HS-27A (cell line): ENCODE measurements at regions not wholly inside any gene's neighbourhood (a gene's known extent, or its start where the extent isn't known, plus 50 kb on each side); places are given as distances from the start of the nearest gene placed in this dataset.
"Not testable (repeated sequence)": the region's sequence is repeated elsewhere in the genome, so short reads cannot be mapped to it uniquely, and the experiment has no call there.

Experiments
- DNase-seq: peaks from one replicate; pipeline ENCODE4 v3.0.0-alpha.2; 2012; ENCODE audit warnings: low read depth, missing footprints

DNA sequence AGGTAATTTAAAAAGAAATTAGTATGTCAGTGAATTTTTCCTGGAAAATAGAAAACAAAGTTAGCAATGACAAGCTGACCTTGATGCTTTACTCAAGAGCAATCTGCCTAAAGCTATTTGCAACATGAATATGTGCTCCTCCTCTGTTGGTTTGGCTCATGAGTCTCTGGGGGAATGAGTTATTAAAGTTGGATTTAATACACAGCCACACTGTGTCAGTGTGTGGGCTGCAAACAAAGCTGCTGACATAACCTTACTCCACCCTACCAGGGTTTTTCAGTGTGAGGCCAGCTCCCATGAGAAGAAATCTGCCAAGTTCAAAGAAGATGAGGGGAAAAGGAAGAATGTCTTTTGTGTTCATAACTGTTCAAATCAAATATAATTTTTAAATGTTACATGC is 280.5 kb downstream of the TLL1 start:
- no peak for DNase-seq

GRCh38 chr4:166162327-166162726 is 289.3 kb downstream of the TLL1 start:
- DNase-seq: no peak

GRCh38 chr4:166165829-166166420 is 292.9 kb downstream of the TLL1 start:
- peak; percentile 33 for DNase-seq

DNA sequence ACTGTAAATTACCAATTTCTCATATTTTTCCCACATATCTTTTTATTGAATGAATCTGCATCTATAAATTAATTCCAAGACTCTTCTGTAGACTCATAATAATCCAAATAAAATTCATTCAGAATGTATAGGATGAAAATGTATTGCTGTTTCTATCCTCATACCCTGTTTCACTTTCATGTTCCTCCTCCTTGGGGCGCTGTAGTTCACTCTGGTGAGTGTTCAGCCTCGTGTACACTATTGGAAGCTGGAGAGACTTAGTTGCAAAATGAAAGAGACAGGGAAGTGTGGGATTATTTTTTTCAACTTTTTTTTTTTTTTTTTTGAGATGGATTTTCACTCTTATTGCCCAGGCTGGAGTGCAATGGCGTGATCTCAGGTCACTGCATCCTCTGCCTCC is 296.1 kb downstream of the TLL1 start:
- DNase-seq: no peak

DNA sequence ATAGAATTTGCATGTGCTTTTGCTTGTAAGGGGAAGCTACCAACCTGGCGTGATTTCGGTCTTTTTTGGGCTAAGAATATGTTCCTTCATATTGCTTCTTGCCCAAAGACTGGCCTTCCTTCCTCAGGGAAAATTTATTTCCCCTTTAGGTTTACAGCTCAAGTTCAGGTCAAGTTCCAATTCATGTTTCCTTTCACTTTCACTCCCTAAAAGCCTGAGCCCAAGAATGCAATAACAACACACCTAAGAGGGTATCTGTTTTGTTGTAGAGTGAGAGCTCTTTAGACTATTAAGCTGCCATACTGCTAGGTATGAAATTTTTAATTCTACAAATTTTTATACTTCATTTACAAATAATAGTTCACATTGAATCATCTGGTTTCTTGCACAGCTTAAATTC is 299.6 kb downstream of the TLL1 start:
- no peak for DNase-seq

GRCh38 chr4:166174717-166175490 is 301.9 kb downstream of the TLL1 start:
- DNase-seq: no peak

GRCh38 chr4:166182145-166182544 is 309.1 kb downstream of the TLL1 start:
- no peak for DNase-seq

DNA sequence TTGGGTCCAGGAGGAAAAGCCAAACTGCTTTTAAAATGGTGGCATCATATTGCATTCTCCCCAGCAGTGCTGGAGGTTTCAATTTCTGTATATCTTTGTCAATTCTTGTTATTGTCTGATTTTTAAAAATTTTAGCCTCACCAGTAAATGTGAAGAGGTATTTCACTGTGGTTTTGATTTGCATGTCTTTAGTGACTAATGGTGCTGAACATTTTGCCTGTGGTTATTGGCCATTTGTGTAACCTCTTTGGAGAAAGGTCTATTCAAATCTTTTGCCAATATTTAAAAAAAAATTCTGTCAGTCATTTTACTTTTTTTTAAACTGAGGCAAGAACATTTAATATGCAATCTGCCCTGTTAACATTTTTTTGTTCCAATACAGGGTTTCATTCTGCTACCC is 322.1 kb downstream of the TLL1 start:
- no peak for DNase-seq

GRCh38 chr4:166197166-166197565 is 324.1 kb downstream of the TLL1 start:
- no peak for DNase-seq

DNA sequence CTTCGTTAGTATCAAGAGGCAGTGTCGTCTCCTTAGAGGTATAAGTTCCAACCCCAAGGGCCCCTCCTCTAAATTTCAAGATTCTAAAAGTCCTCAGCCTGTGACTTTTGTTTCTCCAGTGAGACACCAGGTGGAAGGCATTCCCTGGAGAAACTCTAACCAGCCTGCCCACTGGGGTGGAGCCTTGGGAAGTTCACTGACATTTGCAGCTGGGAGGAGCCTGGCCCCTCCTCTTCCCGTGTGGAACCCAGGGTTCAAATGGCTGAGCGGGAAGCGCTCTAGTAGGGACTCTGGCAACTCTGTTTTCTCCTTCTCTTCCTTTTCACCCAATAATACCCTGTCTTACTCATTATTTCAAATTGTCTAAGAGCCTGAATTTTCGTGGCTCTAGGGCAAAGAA is 325.0 kb downstream of the TLL1 start:
- no peak for DNase-seq

- DNase-seq: no peak
Measured at GRCh38 chr4:166198516-166199310, 325.7 kb downstream of the TLL1 start.

GRCh38 chr4:166202991-166203390 is 330.0 kb downstream of the TLL1 start:
- no peak for DNase-seq

DNA sequence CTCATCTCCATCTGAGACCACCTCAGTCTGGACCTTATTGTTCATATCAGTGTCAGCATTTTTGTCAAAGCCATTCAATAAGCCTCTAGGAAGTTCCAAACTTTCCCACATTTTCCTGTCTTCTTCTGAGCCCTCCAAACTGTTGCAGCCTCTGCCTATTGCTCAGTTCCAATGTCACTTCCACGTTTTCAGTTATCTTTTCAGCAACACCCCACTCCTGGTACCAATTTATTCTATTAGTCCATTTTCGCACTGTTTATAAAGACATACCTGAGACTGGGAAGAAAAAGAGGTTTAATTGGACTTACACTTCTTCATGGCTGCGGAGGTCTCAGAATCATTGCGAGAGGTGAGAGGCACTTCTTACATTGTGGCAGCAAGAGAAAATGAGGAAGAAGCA is 339.3 kb downstream of the TLL1 start:
- DNase-seq: not testable (repeated sequence)

DNA sequence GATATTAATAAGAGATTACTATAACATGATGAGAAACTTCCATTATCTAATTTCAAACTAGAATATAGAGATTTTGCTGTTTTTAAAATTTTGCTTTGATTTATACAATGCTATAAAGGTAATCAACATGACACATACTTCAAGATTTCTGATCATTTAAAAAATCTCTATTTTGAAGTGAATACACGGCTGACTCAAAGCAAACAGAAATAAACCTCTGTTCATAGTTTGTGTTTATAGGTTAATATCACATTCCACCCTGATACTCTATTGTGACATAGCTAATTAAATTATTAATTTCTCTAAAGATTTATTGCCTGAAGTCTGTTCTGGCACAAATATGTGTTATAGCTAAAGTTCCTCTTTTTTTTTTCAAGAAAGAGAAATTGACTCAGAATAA is 349.2 kb downstream of the TLL1 start:
- no peak for DNase-seq

- no peak for DNase-seq
Measured at GRCh38 chr4:166228112-166228511, 355.1 kb downstream of the TLL1 start.

DNA sequence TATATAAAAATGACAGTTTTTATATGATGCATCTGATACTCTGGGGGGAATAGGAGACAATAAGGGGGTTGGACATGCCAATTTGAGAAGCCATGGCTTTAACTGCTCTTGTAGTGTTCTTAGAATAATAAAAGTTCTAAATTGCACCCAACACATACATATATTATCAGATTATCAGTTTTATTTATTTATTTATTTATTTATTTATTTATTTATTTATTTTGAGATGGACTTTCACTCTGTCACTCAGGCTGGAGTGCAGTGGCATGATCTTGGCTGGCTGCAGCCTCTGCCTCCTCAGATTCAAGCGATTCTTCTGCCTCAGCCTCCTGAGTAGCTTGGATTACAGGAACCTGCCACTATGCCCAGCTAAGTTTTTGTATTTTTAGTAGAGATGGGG is 356.8 kb downstream of the TLL1 start:
- no peak for DNase-seq

DNA sequence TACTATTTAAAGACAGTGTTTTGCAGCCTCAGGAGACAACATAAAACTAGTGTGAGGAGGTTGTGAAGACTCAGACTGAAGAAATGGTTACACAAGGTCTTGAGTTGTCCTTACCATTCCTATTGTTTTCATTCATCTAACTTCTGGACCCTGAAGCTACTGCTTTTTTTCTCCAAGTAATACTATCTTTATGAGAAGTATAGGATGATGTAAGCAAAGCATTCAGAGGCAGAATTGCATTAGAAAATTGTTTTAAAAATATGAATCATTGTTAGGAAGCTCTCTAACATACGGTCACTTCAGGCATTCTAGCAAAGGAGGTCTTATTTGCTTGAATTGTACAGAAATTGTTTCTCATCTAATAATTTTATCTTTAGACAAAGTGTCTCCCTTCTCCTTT is 357.8 kb downstream of the TLL1 start:
- no peak for DNase-seq

DNA sequence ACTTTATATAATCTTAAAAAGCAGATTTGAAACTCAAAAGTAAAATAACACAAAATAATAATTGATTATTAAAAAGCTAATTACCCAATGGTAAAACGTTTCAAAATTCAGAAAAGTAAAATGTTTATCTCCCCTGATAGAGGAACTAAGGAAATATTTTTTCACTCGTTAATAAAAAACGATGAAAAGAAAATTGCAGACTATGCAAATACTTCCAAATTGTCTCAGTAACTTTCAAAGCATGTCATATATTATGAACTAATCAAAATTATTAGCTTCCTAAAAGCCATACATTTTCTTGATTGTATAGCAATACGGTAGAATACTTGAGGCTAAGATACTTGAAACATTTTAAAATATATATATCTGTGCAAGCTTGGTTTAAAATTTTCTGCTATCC is 366.3 kb downstream of the TLL1 start:
- no peak for DNase-seq

- peak; percentile 3 for DNase-seq
Measured at GRCh38 chr4:166252487-166253402, 379.7 kb downstream of the TLL1 start.

DNA sequence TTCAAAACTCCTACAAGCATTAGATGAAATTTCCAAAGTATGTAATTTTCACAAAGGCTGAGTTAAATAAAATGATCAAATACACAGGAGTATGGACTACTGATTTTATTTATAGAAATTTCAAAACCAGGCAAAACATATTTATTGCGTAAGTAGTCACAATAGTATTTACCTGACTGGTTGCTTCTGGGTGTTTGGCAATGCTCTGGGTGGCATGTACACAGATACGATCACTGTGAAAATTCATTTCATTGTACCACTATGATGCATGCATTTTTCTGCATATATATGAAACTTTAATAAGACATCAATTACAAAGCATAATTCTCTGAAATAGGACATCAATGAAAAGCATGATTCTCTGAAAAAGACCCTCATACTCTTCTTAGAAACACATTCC is 384.2 kb downstream of the TLL1 start:
- DNase-seq: no peak

GRCh38 chr4:166257891-166258290 is 384.9 kb downstream of the TLL1 start:
- no peak for DNase-seq

GRCh38 chr4:166259081-166259480 is 386.0 kb downstream of the TLL1 start:
- no peak for DNase-seq
